ENCODE measurements at regions not wholly inside any gene's neighbourhood (a gene's known extent, or its start where the extent isn't known, plus 50 kb on each side); places are given as distances from the start of the nearest gene placed in this dataset.

GRCh38 chr14:24693983-24694382, 60.0 kb upstream of the GZMB start:
- intact Hi-C loops (cut with micrococcal nuclease), result loop anchor here (1.0 to 5.0 kb wide), 8 partner anchors 15 to 251 kb away; partner anchors contain the start of genes GZMB, GZMH and SDR39U1

DNA sequence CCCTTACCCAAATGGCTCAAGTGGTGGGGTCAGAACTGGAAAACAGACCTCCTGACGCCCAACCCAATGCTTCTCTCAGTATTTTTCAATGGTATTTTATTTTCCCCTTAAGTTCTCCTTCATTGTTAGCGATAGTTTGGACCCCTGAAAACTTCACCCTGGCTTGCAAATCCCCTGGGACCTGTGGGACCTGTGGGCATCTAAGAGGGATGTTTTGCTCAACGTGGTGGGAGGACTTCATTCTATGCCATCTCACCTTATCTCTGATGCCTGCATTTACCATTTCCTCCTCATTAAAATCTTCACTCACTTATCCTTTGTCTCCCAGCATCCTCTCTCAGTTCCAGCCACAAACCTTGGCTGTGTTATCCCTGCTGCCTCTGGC, 59.4 kb upstream of the GZMB start:
- intact Hi-C loops (cut with micrococcal nuclease), result loop anchor here (1.0 to 5.0 kb wide), 8 partner anchors 14 to 251 kb away; partner anchors contain the start of genes GZMB, GZMH and SDR39U1

DNA sequence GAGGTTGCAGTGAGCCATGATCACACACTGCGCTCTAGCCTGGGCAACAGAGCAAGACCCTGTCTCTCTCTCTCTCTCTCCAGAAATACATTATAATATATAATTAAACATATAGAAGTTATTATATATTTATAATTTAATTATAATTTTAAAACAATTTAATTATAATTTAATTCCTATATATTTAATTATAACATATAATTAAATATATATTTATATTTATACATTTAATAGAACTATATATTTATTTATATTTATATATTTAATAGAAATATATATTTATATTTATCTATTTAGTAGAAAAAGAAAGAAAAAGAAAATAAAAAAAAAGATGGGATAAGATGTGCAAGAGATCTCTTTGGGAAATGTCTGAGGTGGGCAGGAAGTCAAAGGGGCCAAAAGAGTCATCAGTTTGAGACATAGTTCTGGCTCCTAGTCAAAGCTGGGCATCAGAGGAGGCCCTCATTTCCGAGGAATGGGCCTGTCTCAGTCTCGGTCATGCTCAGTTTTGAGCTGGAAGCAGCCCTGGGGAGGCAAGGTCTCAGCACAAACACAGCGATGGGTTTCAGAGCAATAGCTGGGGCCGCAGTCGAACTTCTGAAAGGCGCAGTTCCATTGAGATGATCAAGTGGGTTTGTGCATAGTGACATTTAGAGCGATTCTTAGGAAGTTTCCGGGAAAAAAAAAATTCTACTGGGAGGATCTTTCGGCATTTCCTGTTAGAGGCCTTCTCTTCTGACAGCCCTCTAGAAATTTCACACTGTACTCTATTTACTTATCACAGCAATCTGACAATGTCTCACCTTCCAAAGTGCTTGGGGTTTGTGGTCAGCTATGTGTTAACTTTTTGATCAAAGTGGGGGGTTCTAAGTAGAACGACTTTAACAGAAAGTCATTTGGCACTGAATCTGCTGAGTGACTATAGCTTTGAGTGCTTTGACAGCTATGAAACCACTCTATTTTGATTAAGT, 58.7 kb upstream of the GZMB start:
- intact Hi-C loops (cut with micrococcal nuclease), result loop anchor here (1.0 to 5.0 kb wide), 8 partner anchors 13 to 250 kb away; partner anchors contain the start of genes GZMB, GZMH and SDR39U1

DNA sequence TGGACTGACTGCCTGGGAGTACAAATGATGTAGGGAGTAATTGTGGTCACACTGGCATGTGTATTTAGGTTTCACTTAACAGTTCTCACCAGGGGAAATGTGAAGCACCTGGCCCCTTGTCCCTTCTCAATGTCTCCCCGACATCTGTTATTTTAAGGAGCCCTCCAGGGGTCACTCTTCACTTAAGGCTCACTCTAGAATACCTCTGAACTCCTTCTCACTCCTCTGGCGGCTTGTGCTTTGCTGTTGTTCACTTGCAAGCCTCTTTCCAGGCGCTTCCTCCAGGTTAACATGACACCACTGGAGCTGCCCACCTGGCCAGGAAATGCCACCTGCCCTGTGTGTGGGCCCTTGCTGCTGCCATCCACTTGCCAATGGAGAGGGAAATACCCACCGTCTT, 56.5 kb upstream of the GZMB start:
- intact Hi-C loops (cut with micrococcal nuclease), result loop anchor here (1.0 to 5.0 kb wide), 2 partner anchors 208 to 442 kb away; no protein-coding TSS in a partner anchor

- intact Hi-C loops (cut with micrococcal nuclease), result no loop called here
Measured at GRCh38 chr14:24688030-24688658, 54.2 kb upstream of the GZMB start.
